ENCODE measurements at regions not wholly inside any gene's neighbourhood (a gene's known extent, or its start where the extent isn't known, plus 50 kb on each side); places are given as distances from the start of the nearest gene placed in this dataset.

DNA sequence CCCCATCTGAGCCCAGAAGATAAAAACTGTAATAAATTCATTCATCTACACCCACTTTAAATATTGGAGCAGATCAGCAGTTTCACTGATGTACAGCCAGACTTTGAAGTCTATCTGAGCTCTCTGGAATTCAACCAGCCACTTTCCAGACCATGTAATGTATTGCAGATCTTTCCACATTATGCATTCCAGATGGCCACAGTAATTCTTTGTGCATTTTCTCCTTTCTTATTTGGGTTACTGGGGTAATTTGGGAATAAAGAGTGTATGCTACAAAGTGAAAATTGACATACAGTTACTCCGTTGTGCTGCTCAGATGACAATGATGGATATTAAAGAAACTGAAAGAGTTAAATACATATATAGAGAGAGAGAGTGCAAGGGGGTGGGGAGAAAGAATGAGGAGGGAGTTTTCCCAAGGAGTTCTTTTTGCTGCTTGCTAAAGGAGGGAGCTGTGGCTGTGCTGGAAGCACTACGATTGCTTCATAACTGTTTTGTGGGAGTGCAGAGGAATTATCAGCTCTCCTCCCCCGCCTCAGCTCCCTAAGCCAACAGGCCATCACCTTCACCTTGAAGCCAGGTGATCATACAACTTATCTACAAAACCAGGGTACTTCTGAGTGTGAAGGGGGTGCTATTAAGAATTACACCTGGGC is 152.8 kb downstream of the GAS1 start:
- H3K4me2 ChIP-seq (replicated peaks; ENCODE audit: low read depth, low read length, poor library complexity, severe bottlenecking), result no peak overlapping the region
- Mint-ChIP-seq H3K4me1 (no peaks in the 10 kb centered on the region), H3K4me3 (no peak overlapping the region), H3K27ac (no peak overlapping the region), H3K27me3 (no peaks in the 10 kb centered on the region), H3K9me3 (ENCODE audit: insufficient read depth) (no peaks in the 10 kb centered on the region)
- H3K27ac ChIP-seq (ENCODE audit: low read length in 2 of 2), result no peak overlapping the region
- no peak overlapping the region for H2AFZ ChIP-seq (ENCODE audit: insufficient read depth, low read depth, low read length, poor library complexity, severe bottlenecking)
- no peaks in the 10 kb centered on the region for H3K79me2 ChIP-seq (ENCODE audit: control insufficient read depth, insufficient read depth, low read length)
- TF ChIP-seq, protein P1, sequence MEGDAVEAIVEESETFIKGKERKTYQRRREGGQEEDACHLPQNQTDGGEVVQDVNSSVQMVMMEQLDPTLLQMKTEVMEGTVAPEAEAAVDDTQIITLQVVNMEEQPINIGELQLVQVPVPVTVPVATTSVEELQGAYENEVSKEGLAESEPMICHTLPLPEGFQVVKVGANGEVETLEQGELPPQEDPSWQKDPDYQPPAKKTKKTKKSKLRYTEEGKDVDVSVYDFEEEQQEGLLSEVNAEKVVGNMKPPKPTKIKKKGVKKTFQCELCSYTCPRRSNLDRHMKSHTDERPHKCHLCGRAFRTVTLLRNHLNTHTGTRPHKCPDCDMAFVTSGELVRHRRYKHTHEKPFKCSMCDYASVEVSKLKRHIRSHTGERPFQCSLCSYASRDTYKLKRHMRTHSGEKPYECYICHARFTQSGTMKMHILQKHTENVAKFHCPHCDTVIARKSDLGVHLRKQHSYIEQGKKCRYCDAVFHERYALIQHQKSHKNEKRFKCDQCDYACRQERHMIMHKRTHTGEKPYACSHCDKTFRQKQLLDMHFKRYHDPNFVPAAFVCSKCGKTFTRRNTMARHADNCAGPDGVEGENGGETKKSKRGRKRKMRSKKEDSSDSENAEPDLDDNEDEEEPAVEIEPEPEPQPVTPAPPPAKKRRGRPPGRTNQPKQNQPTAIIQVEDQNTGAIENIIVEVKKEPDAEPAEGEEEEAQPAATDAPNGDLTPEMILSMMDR (IDR thresholded peaks at IDR 0.05), result no peak
- TF ChIP-seq EZH2 (IDR thresholded peaks at IDR 0.05; ENCODE audit: borderline replicate concordance, insufficient read depth, low read depth, low read length, poor library complexity, severe bottlenecking), result no peak
- ChIA-PET POLR2A (no interaction called here), CTCF (no interaction called here)
- no peak overlapping the region for H3K9ac ChIP-seq (ENCODE audit: low read length)
- DNase-seq, result no peak
- no peaks in the 10 kb centered on the region for H3K27me3 ChIP-seq (replicated peaks in 1 of 4; ENCODE audit: control extremely low read depth in 1 of 4, control insufficient read depth in 3 of 4, insufficient read depth in 4 of 4, low read length in 3 of 4)
- ATAC-seq (ENCODE audit: low read depth), result no peak
- H3K4me1 ChIP-seq (ENCODE audit: control insufficient read depth in 2 of 2, insufficient read depth in 2 of 2, low read length in 2 of 2), result no peaks in the 10 kb centered on the region
- H4K20me1 ChIP-seq (ENCODE audit: control insufficient read depth, insufficient read depth, low read length, poor library complexity, severe bottlenecking), result no peaks in the 10 kb centered on the region
- H3K9me3 ChIP-seq (ENCODE audit: control extremely low read depth in 1 of 3, control insufficient read depth in 2 of 3, insufficient read depth in 1 of 3, low read length in 2 of 3), result peaks cover 0 to 4% (median 0%) of the 10 kb centered on the region in 3 donors
- WGBS (ENCODE audit: insufficient coverage), result 80% methylated on average over 1 of the region's 3 CpGs
- H3K4me3 ChIP-seq (ENCODE audit: control extremely low read depth in 1 of 5, extremely low read depth in 1 of 5, insufficient read depth in 1 of 5, low read depth in 2 of 5, low read length in 4 of 5), result no peak overlapping the region
- H3K36me3 ChIP-seq (replicated peaks in 1 of 2; ENCODE audit: control extremely low read depth in 1 of 2, control insufficient read depth in 1 of 2, extremely low read depth in 1 of 2, insufficient read depth in 2 of 2, low read length in 1 of 2), result no peaks in the 10 kb centered on the region
- intact Hi-C loops (cut with micrococcal nuclease), result no loop called here

- no peak overlapping the region for H3K4me3 Mint-ChIP-seq
- H3K27ac Mint-ChIP-seq, result no peak overlapping the region
- H3K9me3 Mint-ChIP-seq (ENCODE audit: insufficient read depth), result no peaks in the 10 kb centered on the region
- H3K27me3 Mint-ChIP-seq, result no peaks in the 10 kb centered on the region
- Histone ChIP-seq H3K4me2 (replicated peaks; ENCODE audit: low read depth, low read length, poor library complexity, severe bottlenecking) (no peak overlapping the region), H3K4me3 (ENCODE audit: control extremely low read depth in 1 of 5, extremely low read depth in 1 of 5, insufficient read depth in 1 of 5, low read depth in 2 of 5, low read length in 4 of 5) (no peak overlapping the region), H2AFZ (ENCODE audit: insufficient read depth, low read depth, low read length, poor library complexity, severe bottlenecking) (no peak overlapping the region), H3K27me3 (replicated peaks in 1 of 4; ENCODE audit: control extremely low read depth in 1 of 4, control insufficient read depth in 3 of 4, insufficient read depth in 4 of 4, low read length in 3 of 4) (no peaks in the 10 kb centered on the region), H3K9me3 (ENCODE audit: control extremely low read depth in 1 of 3, control insufficient read depth in 2 of 3, insufficient read depth in 1 of 3, low read length in 2 of 3) (peaks cover 0 to 4% (median 0%) of the 10 kb centered on the region in 3 donors), H3K27ac (ENCODE audit: low read length in 2 of 2) (no peak overlapping the region), H4K20me1 (ENCODE audit: control insufficient read depth, insufficient read depth, low read length, poor library complexity, severe bottlenecking) (no peaks in the 10 kb centered on the region), H3K36me3 (replicated peaks in 1 of 2; ENCODE audit: control extremely low read depth in 1 of 2, control insufficient read depth in 1 of 2, extremely low read depth in 1 of 2, insufficient read depth in 2 of 2, low read length in 1 of 2) (no peaks in the 10 kb centered on the region), H3K9ac (ENCODE audit: low read length) (no peak overlapping the region), H3K4me1 (ENCODE audit: control insufficient read depth in 2 of 2, insufficient read depth in 2 of 2, low read length in 2 of 2) (no peaks in the 10 kb centered on the region), H3K79me2 (ENCODE audit: control insufficient read depth, insufficient read depth, low read length) (no peaks in the 10 kb centered on the region)
- no peaks in the 10 kb centered on the region for H3K4me1 Mint-ChIP-seq
- ChIA-PET POLR2A (no interaction called here), CTCF (no interaction called here)
- intact Hi-C loops (cut with micrococcal nuclease), result no loop called here
- ATAC-seq (ENCODE audit: low read depth) (no peak), DNase-seq (no peak)
- no peak for TF ChIP-seq EZH2 (IDR thresholded peaks at IDR 0.05; ENCODE audit: borderline replicate concordance, insufficient read depth, low read depth, low read length, poor library complexity, severe bottlenecking)
- TF ChIP-seq, protein P1 (IDR thresholded peaks at IDR 0.05), result no peak
- 83% methylated on average over 2 of the region's 3 CpGs for WGBS (ENCODE audit: insufficient coverage)
Observed at GRCh38 chr9:86792136-86792535, 155.2 kb downstream of the GAS1 start.
